Left forelimb (tissue), 1 donor: ENCODE measurements at regions not wholly inside any gene's neighbourhood (a gene's known extent, or its start where the extent isn't known, plus 50 kb on each side); places are given as distances from the start of the nearest gene placed in this dataset.

Experiments
- DNase-seq: peaks from one replicate; pipeline ENCODE4 v3.0.0-alpha.2; 2018; ENCODE audit warnings: low spot score

DNA sequence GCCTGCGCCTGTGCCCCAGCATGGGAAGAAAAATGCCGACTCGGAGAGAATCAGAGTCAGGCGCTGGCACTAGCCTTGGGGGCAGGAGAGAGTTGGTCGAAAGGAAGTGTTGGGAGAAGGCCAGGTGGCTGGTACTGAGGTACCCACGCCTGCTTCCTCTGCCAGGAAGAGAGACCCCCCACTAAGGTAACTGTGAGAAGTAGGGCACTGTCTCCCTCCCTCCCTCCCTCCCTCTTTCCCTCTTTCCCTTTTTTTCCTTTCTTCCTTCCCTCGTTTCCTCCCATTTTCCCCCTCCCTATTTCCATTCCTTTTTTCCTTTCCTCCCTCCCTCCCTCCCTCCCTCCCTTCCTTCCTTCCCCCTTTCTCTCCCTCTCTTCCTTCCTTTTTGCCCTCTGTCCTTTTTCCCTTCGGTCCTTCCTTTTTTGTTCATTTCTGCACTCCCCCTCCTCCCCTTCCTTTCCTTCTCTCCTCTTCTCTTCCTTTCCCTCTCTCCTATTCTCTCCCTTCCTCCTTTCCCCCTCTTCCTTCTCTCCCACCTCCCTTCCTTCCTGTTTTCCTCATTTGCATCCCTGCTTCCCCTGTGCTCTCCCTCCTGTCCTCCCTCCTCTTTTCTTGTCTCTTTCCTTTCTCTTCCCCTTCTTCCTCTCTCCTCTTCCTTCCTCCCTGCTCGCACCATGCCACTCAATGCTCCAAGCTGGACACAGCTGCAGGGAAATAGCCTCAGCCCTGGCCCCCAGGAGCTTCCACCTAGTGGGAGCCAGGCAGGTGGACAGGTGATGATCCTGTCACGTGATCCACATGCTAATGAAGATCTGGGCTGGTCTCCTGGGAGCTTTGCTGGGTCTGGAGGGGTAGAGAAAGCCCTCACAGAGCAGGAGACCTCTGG, 148.0 kb downstream of the DHX35 start:
- DNase-seq, result no peak

DNA sequence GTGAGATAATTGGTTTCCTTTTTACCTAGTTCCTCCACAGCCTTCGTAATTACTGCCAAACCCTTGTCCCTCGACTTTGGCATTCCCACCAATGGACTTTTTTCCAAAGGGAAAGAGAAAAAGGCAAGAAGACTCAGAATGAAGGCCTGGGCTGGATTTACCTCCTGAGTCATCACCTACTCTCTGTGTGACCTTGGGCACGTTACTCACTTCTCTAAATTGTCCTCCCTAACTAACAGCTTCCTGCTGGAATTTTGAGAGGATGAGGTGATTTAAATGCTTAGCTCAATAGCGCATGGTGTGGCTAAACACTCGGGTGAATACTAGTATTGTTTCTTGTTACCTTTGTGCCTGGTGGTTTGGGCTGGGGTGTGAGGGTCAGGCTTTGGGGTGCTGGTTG, 146.6 kb downstream of the DHX35 start:
- no peak for DNase-seq

GRCh38 chr20:39107741-39108140, 145.6 kb downstream of the DHX35 start:
- no peak for DNase-seq

GRCh38 chr20:39106791-39107190, 144.6 kb downstream of the DHX35 start:
- no peak for DNase-seq

GRCh38 chr20:39105551-39105950, 143.4 kb downstream of the DHX35 start:
- DNase-seq, result no peak

- DNase-seq, result no peak
These were observed 141.6 kb downstream of the DHX35 start for GRCh38 chr20:39103732-39104131.

- DNase-seq, result no peak
These were observed 141.2 kb downstream of the DHX35 start for GRCh38 chr20:39103305-39103704.

DNA sequence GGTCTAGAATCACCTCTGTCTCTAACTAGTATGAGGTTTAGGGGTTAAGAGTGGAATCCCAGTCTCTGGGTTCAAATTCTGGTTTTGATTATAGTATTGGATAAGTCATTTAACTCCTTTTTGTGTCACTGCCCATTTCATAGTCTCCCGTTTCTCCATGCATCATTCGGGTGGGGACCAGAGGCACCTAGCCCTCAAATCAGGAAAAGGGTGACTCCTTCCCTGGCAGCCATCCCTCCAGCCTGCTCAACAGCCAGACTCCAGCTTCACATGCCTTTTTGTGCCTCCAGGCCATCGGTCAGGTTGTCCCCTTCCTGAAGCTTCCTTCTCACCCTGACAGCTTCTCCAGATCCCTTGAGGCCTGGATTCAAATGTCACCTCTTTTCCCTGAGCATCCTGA, 139.8 kb downstream of the DHX35 start:
- DNase-seq, result no peak

DNA sequence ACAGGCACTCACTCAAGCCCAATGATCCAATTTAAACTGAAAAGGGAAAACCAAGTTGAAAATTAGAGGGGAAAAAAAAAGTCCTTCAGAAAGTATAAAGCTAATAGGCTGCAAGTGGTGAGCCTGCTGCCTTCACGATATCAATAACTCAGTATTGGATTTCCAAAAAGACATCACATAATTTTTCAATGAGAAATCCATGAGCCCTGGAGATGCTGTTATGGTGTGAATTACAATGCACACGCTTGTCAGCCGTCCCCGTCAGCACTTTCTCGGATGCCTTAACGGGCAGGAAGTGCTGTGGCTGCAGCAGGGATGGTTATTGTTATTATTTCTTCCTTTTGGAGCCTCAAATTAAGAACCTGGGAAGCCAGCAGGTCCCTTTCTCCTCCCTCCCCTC, 138.5 kb downstream of the DHX35 start:
- DNase-seq, result no peak

GRCh38 chr20:39097889-39098288, 135.7 kb downstream of the DHX35 start:
- DNase-seq, result no peak

- no peak for DNase-seq
These were observed 133.7 kb downstream of the DHX35 start for GRCh38 chr20:39095870-39096269.

DNA sequence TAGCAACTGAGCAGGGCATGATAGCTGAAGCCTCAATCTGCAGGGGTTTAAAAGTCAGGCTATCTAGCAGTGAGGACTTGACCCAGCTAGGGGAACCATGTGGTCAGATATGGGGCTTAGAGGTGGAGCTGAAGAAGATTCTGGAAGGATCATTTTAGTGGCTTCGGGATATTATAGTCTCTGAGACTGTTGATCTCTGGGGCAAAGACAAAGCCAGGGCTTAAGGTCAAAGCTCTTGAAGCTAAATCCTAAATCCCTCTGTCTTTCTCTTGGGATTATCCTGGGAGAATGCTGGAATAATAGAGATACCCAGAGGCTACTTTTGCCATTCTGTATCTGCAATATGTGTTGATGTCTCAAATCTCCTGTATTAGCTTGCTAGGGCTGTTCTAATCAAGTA, 132.2 kb downstream of the DHX35 start:
- DNase-seq, result no peak

DNA sequence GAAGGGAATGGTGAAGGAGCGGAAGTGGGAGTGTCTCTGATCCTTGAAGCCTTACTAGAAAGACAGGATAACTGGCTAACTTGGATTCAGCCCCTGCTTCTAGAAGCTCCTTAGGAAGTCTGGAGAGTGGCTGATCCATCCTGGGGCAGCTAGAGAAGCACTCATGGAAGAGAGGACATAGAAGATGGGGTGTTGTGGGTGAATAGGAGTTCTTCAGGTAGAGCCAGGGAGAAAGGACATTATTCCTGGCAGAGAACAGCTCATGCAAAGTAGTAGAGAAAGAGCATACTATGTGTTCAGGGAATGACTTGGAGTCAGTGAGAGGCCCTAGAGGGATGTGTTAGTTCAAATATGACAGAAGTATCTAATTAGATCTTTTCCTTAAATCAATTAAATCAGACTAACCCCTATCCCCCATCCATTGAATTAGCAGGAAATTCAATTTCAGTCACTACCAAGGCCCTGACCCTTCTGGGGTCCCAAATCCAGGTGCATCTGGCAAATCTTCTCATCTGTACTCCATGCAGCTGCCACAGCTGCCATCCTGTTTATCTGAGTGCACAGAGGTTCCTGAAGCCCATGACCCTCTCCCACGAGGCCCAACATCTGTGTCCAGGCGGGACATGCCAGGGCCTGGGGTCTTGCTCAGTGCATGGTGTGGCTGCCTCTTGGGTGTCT, 130.7 kb downstream of the DHX35 start:
- no peak for DNase-seq

DNA sequence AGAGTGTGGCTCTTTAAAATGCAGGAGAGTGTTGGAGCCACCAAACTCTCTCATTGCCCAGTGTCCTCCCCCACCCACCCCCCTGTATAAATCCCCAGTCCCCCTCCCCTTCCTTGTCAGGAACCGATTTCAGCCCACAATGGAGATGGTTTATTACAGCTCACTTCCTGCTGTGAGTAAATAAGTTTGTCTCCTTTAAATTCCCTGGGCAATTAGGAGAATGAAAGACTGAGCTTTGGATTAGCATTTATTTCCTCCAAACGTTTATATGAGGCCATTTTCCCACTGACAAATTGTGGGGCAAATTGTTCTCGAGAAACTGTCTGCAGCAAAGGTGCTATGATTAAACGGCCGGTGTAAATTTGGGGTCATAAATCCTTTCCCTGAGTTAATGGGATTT, 128.8 kb downstream of the DHX35 start:
- DNase-seq, result no peak

DNA sequence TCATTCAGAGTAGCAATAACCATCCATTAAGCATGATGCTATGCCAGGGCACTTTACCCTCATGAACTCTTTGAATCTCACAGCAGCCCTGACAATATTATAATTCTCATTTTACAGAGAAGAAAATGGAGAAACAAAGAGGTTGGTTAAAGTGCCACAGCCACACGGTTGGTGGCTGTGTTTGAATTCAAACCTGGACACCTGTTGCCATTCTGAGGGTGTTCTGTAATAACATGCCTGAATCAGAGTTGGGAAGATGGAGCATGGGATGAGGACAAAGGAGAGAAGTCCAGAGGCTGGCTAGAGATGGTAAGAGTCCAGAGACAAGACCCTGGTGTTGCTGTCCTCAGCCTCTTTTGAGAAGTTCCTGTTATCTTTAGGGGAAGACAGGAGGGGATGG, 127.7 kb downstream of the DHX35 start:
- DNase-seq, result no peak
